ENCODE measurements at regions not wholly inside any gene's neighbourhood (a gene's known extent, or its start where the extent isn't known, plus 50 kb on each side); places are given as distances from the start of the nearest gene placed in this dataset.

GRCh38 chr17:71480099-71480498 lies 640.7 kb upstream of the SOX9 start:
- Histone ChIP-seq H3K4me3 (ENCODE audit: low read length in 2 of 2) (no peak overlapping the region), H3K36me3 (ENCODE audit: insufficient read depth, low read length) (no peaks in the 10 kb centered on the region), H3K27ac (ENCODE audit: low read depth, low read length) (no peak overlapping the region), H3K4me1 (ENCODE audit: insufficient read depth, low read length) (no peaks in the 10 kb centered on the region), H3K9me3 (ENCODE audit: control insufficient read depth in 1 of 2, low read length in 2 of 2) (no peaks in the 10 kb centered on the region), H3K27me3 (ENCODE audit: insufficient read depth, low read length) (no peaks in the 10 kb centered on the region)
- no peak overlapping the region for H3K4me3 Mint-ChIP-seq
- ChIA-PET POLR2A (ENCODE audit: partially characterized antibody) (no interaction called here), CTCF (ENCODE audit: partially characterized antibody) (no interaction called here)
- H3K9me3 Mint-ChIP-seq: peaks cover 0 to 6% (median 3%) of the 10 kb centered on the region in 8 donors
- no peaks in the 10 kb centered on the region for H3K36me3 Mint-ChIP-seq
- H3K27me3 Mint-ChIP-seq: no peaks in the 10 kb centered on the region
- H3K27ac Mint-ChIP-seq: no peak overlapping the region
- H3K4me1 Mint-ChIP-seq: no peaks in the 10 kb centered on the region
- intact Hi-C loops (cut with micrococcal nuclease): no loop called here
- no peak for DNase-seq

DNA sequence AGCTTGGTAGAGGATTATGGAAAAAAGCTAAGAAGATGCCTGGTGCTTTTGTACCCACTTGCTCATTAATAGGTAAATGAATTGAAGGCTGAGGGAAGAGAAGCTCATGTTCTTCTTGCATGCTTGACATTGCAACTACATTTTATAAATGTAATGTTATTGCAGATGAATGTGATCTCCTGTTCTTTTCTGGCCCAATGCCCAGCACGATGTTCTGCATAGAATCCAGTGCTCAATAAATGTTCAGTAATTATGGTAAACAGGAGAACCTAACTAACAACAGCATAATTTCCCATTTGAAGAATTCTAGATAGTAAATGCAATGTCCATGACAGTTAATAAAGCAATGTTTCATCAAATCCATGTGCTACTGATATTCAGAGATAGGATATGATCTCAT lies 638.2 kb upstream of the SOX9 start:
- H3K4me3 ChIP-seq (ENCODE audit: low read length in 2 of 2): no peak overlapping the region
- H3K9me3 Mint-ChIP-seq: peaks cover 0 to 4% (median 2%) of the 10 kb centered on the region in 8 donors
- POLR2A ChIA-PET (ENCODE audit: partially characterized antibody): no interaction called here
- no peak overlapping the region for H3K27ac Mint-ChIP-seq
- intact Hi-C loops (cut with micrococcal nuclease): no loop called here
- H3K27ac ChIP-seq (ENCODE audit: low read depth, low read length): no peak overlapping the region
- H3K27me3 Mint-ChIP-seq: no peaks in the 10 kb centered on the region
- CTCF ChIA-PET (ENCODE audit: partially characterized antibody): no interaction called here
- no peaks in the 10 kb centered on the region for H3K4me1 ChIP-seq (ENCODE audit: insufficient read depth, low read length)
- no peaks in the 10 kb centered on the region for H3K4me1 Mint-ChIP-seq
- no peaks in the 10 kb centered on the region for H3K27me3 ChIP-seq (ENCODE audit: insufficient read depth, low read length)
- no peaks in the 10 kb centered on the region for H3K36me3 ChIP-seq (ENCODE audit: insufficient read depth, low read length)
- H3K36me3 Mint-ChIP-seq: no peaks in the 10 kb centered on the region
- no peak for DNase-seq
- H3K9me3 ChIP-seq (ENCODE audit: control insufficient read depth in 1 of 2, low read length in 2 of 2): no peaks in the 10 kb centered on the region
- no peak overlapping the region for H3K4me3 Mint-ChIP-seq

- POLR2A ChIA-PET (ENCODE audit: partially characterized antibody): no interaction called here
- no peak overlapping the region for H3K4me3 ChIP-seq (ENCODE audit: low read length in 2 of 2)
Measured at GRCh38 chr17:71484546-71484945, 636.3 kb upstream of the SOX9 start.

GRCh38 chr17:71485426-71485825 lies 635.4 kb upstream of the SOX9 start:
- DNase-seq: no peak
- no peak overlapping the region for H3K27ac Mint-ChIP-seq
- no peaks in the 10 kb centered on the region for H3K4me1 ChIP-seq (ENCODE audit: insufficient read depth, low read length)
- no peak overlapping the region for H3K4me3 ChIP-seq (ENCODE audit: low read length in 2 of 2)
- no peaks in the 10 kb centered on the region for H3K4me1 Mint-ChIP-seq
- ChIA-PET POLR2A (ENCODE audit: partially characterized antibody) (no interaction called here), CTCF (ENCODE audit: partially characterized antibody) (no interaction called here)
- H3K4me3 Mint-ChIP-seq: no peak overlapping the region
- no peaks in the 10 kb centered on the region for H3K36me3 ChIP-seq (ENCODE audit: insufficient read depth, low read length)
- no peaks in the 10 kb centered on the region for H3K27me3 ChIP-seq (ENCODE audit: insufficient read depth, low read length)
- no peak overlapping the region for H3K27ac ChIP-seq (ENCODE audit: low read depth, low read length)
- H3K9me3 ChIP-seq (ENCODE audit: control insufficient read depth in 1 of 2, low read length in 2 of 2): no peaks in the 10 kb centered on the region
- H3K27me3 Mint-ChIP-seq: no peaks in the 10 kb centered on the region
- intact Hi-C loops (cut with micrococcal nuclease): no loop called here
- peaks cover 0 to 4% (median 0%) of the 10 kb centered on the region in 8 donors for H3K9me3 Mint-ChIP-seq
- H3K36me3 Mint-ChIP-seq: no peaks in the 10 kb centered on the region

More at GRCh38 chr17:71484546-71484945, 636.3 kb upstream of the SOX9 start:
- H3K27me3 ChIP-seq (ENCODE audit: insufficient read depth, low read length): no peaks in the 10 kb centered on the region
- Mint-ChIP-seq H3K9me3 (peaks cover 0 to 4% (median 0%) of the 10 kb centered on the region in 8 donors), H3K4me3 (no peak overlapping the region), H3K4me1 (no peaks in the 10 kb centered on the region), H3K36me3 (no peaks in the 10 kb centered on the region), H3K27ac (no peak overlapping the region), H3K27me3 (no peaks in the 10 kb centered on the region)
- H3K36me3 ChIP-seq (ENCODE audit: insufficient read depth, low read length): no peaks in the 10 kb centered on the region
- H3K27ac ChIP-seq (ENCODE audit: low read depth, low read length): no peak overlapping the region
- H3K4me1 ChIP-seq (ENCODE audit: insufficient read depth, low read length): no peaks in the 10 kb centered on the region
- CTCF ChIA-PET (ENCODE audit: partially characterized antibody): no interaction called here
- DNase-seq: no peak
- intact Hi-C loops (cut with micrococcal nuclease): no loop called here
- H3K9me3 ChIP-seq (ENCODE audit: control insufficient read depth in 1 of 2, low read length in 2 of 2): no peaks in the 10 kb centered on the region

- no peak overlapping the region for H3K27ac Mint-ChIP-seq
Measured at GRCh38 chr17:71486261-71486660, 634.6 kb upstream of the SOX9 start.

DNA sequence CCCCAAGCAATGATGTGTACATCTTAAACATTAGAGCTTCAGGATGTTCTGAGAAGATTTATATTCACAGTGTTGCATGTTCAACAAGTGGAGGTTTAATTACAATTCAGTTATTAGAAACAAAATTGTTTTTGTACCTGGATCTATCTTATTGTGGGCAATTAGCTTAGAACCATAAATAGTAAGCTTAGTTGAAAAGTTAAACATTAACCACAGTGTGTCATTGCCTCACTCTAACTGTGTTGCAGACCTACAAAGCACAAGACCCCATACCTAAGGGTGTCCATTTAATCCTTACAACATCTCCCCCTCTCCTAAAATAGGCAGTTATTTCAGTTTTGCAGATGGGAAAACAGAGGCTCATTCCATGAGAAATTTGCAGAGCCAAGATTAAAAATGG lies 632.0 kb upstream of the SOX9 start:
- ChIA-PET POLR2A (ENCODE audit: partially characterized antibody) (no interaction called here), CTCF (ENCODE audit: partially characterized antibody) (no interaction called here)
- H3K27me3 ChIP-seq (ENCODE audit: insufficient read depth, low read length): no peaks in the 10 kb centered on the region
- H3K4me1 ChIP-seq (ENCODE audit: insufficient read depth, low read length): no peaks in the 10 kb centered on the region
- no peaks in the 10 kb centered on the region for H3K9me3 ChIP-seq (ENCODE audit: control insufficient read depth in 1 of 2, low read length in 2 of 2)
- Mint-ChIP-seq H3K4me3 (no peak overlapping the region), H3K36me3 (no peaks in the 10 kb centered on the region), H3K27ac (no peak overlapping the region), H3K4me1 (no peaks in the 10 kb centered on the region), H3K9me3 (peaks cover 0 to 5% (median 3%) of the 10 kb centered on the region in 8 donors), H3K27me3 (no peaks in the 10 kb centered on the region)
- no peak overlapping the region for H3K4me3 ChIP-seq (ENCODE audit: low read length in 2 of 2)
- intact Hi-C loops (cut with micrococcal nuclease): no loop called here
- no peaks in the 10 kb centered on the region for H3K36me3 ChIP-seq (ENCODE audit: insufficient read depth, low read length)
- H3K27ac ChIP-seq (ENCODE audit: low read depth, low read length): no peak overlapping the region
- no peak for DNase-seq

More at GRCh38 chr17:71486261-71486660, 634.6 kb upstream of the SOX9 start:
- no peak for DNase-seq
- intact Hi-C loops (cut with micrococcal nuclease): no loop called here
- Histone ChIP-seq H3K4me3 (ENCODE audit: low read length in 2 of 2) (no peak overlapping the region), H3K27ac (ENCODE audit: low read depth, low read length) (no peak overlapping the region), H3K4me1 (ENCODE audit: insufficient read depth, low read length) (no peaks in the 10 kb centered on the region), H3K9me3 (ENCODE audit: control insufficient read depth in 1 of 2, low read length in 2 of 2) (no peaks in the 10 kb centered on the region), H3K36me3 (ENCODE audit: insufficient read depth, low read length) (no peaks in the 10 kb centered on the region), H3K27me3 (ENCODE audit: insufficient read depth, low read length) (no peaks in the 10 kb centered on the region)
- ChIA-PET POLR2A (ENCODE audit: partially characterized antibody) (no interaction called here), CTCF (ENCODE audit: partially characterized antibody) (no interaction called here)
- Mint-ChIP-seq H3K27me3 (no peaks in the 10 kb centered on the region), H3K9me3 (peaks cover 0 to 4% (median 0%) of the 10 kb centered on the region in 8 donors), H3K4me1 (no peaks in the 10 kb centered on the region), H3K4me3 (no peak overlapping the region), H3K36me3 (no peaks in the 10 kb centered on the region)

- intact Hi-C loops (cut with micrococcal nuclease): no loop called here
- no peaks in the 10 kb centered on the region for H3K36me3 Mint-ChIP-seq
- H3K36me3 ChIP-seq (ENCODE audit: insufficient read depth, low read length): no peaks in the 10 kb centered on the region
- ChIA-PET CTCF (ENCODE audit: partially characterized antibody) (no interaction called here), POLR2A (ENCODE audit: partially characterized antibody) (no interaction called here)
- peaks cover 0 to 5% (median 3%) of the 10 kb centered on the region in 8 donors for H3K9me3 Mint-ChIP-seq
- no peaks in the 10 kb centered on the region for H3K9me3 ChIP-seq (ENCODE audit: control insufficient read depth in 1 of 2, low read length in 2 of 2)
- H3K27ac Mint-ChIP-seq: no peak overlapping the region
- no peak overlapping the region for H3K4me3 Mint-ChIP-seq
- H3K4me1 Mint-ChIP-seq: no peaks in the 10 kb centered on the region
- no peak overlapping the region for H3K4me3 ChIP-seq (ENCODE audit: low read length in 2 of 2)
- no peak for DNase-seq
- no peaks in the 10 kb centered on the region for H3K4me1 ChIP-seq (ENCODE audit: insufficient read depth, low read length)
- no peaks in the 10 kb centered on the region for H3K27me3 Mint-ChIP-seq
- H3K27ac ChIP-seq (ENCODE audit: low read depth, low read length): no peak overlapping the region
- no peaks in the 10 kb centered on the region for H3K27me3 ChIP-seq (ENCODE audit: insufficient read depth, low read length)
Measured at GRCh38 chr17:71494062-71494855, 626.6 kb upstream of the SOX9 start.

Data from CD4-positive, alpha-beta memory T cell (primary cell).